ENCODE measurements at regions not wholly inside any gene's neighbourhood (a gene's known extent, or its start where the extent isn't known, plus 50 kb on each side); places are given as distances from the start of the nearest gene placed in this dataset.

DNA sequence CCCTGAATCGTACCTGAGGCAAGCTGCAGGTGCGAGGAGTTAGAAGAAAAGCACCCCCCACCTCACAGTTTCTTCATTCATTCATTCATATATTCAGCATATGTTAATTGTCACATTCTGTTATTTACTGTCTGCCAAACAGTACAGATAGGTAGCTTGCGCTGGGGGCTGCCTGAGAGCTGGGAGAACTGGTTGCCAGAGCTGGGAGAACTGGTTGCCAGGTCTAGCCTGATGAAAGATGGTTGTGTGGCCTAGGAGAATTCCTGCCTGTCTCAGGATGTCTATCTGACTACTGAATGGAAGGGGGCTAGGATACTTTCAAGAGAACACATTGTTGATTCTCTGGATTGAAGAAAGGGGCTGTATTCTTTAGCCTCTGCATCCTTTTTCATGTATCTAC is 225.9 kb upstream of the POU3F1 start:
- TF ChIP-seq, protein P1, sequence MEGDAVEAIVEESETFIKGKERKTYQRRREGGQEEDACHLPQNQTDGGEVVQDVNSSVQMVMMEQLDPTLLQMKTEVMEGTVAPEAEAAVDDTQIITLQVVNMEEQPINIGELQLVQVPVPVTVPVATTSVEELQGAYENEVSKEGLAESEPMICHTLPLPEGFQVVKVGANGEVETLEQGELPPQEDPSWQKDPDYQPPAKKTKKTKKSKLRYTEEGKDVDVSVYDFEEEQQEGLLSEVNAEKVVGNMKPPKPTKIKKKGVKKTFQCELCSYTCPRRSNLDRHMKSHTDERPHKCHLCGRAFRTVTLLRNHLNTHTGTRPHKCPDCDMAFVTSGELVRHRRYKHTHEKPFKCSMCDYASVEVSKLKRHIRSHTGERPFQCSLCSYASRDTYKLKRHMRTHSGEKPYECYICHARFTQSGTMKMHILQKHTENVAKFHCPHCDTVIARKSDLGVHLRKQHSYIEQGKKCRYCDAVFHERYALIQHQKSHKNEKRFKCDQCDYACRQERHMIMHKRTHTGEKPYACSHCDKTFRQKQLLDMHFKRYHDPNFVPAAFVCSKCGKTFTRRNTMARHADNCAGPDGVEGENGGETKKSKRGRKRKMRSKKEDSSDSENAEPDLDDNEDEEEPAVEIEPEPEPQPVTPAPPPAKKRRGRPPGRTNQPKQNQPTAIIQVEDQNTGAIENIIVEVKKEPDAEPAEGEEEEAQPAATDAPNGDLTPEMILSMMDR (IDR thresholded peaks at IDR 0.05), result no peak
- no peak for TF ChIP-seq POLR2A (IDR thresholded peaks at IDR 0.05)
- no peak for TF ChIP-seq POLR2AphosphoS5 (IDR thresholded peaks at IDR 0.05; ENCODE audit: insufficient read depth in 1 of 2, low read depth in 1 of 2)

All from vagina (tissue), 2 donors.